Neuronal stem cell (in vitro differentiated cells): ENCODE measurements at regions not wholly inside any gene's neighbourhood (a gene's known extent, or its start where the extent isn't known, plus 50 kb on each side); places are given as distances from the start of the nearest gene placed in this dataset.
A peak's percentile ranks its signal among the peaks of the same experiment; 100 is the strongest.

Experiments
- DNase-seq: peaks from one replicate; pipeline ENCODE4 v3.0.0-alpha.2; 2013; ENCODE audit warnings: low spot score
- H2AFZ ChIP-seq: one replicate; pipeline ENCODE4 v1.6.1; 2013; ENCODE audit warnings: mild to moderate bottlenecking, low read length, inconsistent platforms
- H2AK5ac ChIP-seq: 2 replicates; pipeline ENCODE4 v1.6.1; 2013; ENCODE audit warnings: low read depth, mild to moderate bottlenecking, inconsistent platforms, low read length, moderate library complexity, mixed read lengths
- H2BK120ac ChIP-seq: 2 replicates; pipeline ENCODE4 v1.6.1; 2013; ENCODE audit warnings: low read depth, mild to moderate bottlenecking, inconsistent platforms, low read length, moderate library complexity, mixed read lengths
- H2BK12ac ChIP-seq: one replicate; pipeline ENCODE4 v1.6.1; 2013; ENCODE audit warnings: low read length, inconsistent platforms
- H2BK15ac ChIP-seq: 2 replicates; pipeline ENCODE4 v1.6.1; 2013; ENCODE audit warnings: mild to moderate bottlenecking, low read length, inconsistent platforms, mixed read lengths
- H2BK5ac ChIP-seq: one replicate; pipeline ENCODE4 v1.6.1; 2013; ENCODE audit warnings: inconsistent platforms, mild to moderate bottlenecking, low read length, moderate library complexity
- H3K14ac ChIP-seq: one replicate; pipeline ENCODE4 v1.6.1; 2013; ENCODE audit warnings: low read length, inconsistent platforms
- H3K18ac ChIP-seq: 2 replicates; pipeline ENCODE4 v1.6.1; 2013; ENCODE audit warnings: low read length, inconsistent platforms
- H3K23ac ChIP-seq: 2 replicates; pipeline ENCODE4 v1.6.1; 2013; ENCODE audit warnings: low read depth, mild to moderate bottlenecking, mixed read lengths, low read length, inconsistent platforms; ENCODE audit not compliant: poor library complexity
- H3K27ac ChIP-seq: replicated peaks from 3 replicates; pipeline ENCODE4 v1.5.1; 2013; ENCODE audit warnings: low read length, inconsistent platforms
- H3K27me3 ChIP-seq, 3 experiments: 2 replicates each; pipeline ENCODE4 v1.6.1; 2013; ENCODE audit warnings: low read length in 3 of 3, mild to moderate bottlenecking in 2 of 3, inconsistent platforms in 1 of 3, low read depth in 1 of 3, mixed read lengths in 1 of 3, moderate library complexity in 1 of 3; ENCODE audit not compliant: control insufficient read depth in 3 of 3, insufficient read depth in 3 of 3
- H3K36me3 ChIP-seq, 2 donors: replicated peaks in 1 of 2; 2 replicates each; pipeline ENCODE4 v1.6.1; 2013; ENCODE audit warnings: low read length in 2 of 2; ENCODE audit not compliant: control insufficient read depth in 2 of 2, insufficient read depth in 2 of 2
- H3K4ac ChIP-seq: 2 replicates; pipeline ENCODE4 v1.6.1; 2013; ENCODE audit warnings: inconsistent platforms, mild to moderate bottlenecking, low read length, moderate library complexity
- H3K4me1 ChIP-seq, 2 donors: 1 replicate in 1 of 2; 2 replicates in 1 of 2; pipeline ENCODE4 v1.6.1; 2013; ENCODE audit warnings: low read length in 2 of 2, low read depth in 1 of 2; ENCODE audit not compliant: control insufficient read depth in 2 of 2, insufficient read depth in 1 of 2
- H3K4me2 ChIP-seq: one replicate; pipeline ENCODE4 v1.6.1; 2013; ENCODE audit warnings: mild to moderate bottlenecking, low read length, inconsistent platforms; ENCODE audit not compliant: insufficient read depth, poor library complexity, severe bottlenecking
- H3K4me3 ChIP-seq, 2 donors: 2 replicates each; pipeline ENCODE4 v1.5.1; 2013; ENCODE audit warnings: low read length in 2 of 2, mild to moderate bottlenecking in 2 of 2, inconsistent platforms in 1 of 2, moderate library complexity in 1 of 2
- H3K79me1 ChIP-seq: one replicate; pipeline ENCODE4 v1.6.1; 2013; ENCODE audit warnings: low read depth, mild to moderate bottlenecking, inconsistent platforms, low read length, moderate library complexity
- H3K9ac ChIP-seq: one replicate; pipeline ENCODE4 v1.6.1; 2013; ENCODE audit warnings: mild to moderate bottlenecking, low read depth, low read length, inconsistent platforms; ENCODE audit not compliant: poor library complexity
- H3K9me3 ChIP-seq, 2 donors: replicated peaks in 1 of 2; 2 replicates each; pipeline versions ENCODE3 to v1.6.1; 2013; ENCODE audit warnings: low read length in 2 of 2, mild to moderate bottlenecking in 2 of 2, inconsistent platforms in 1 of 2, low read depth in 1 of 2, mixed read lengths in 1 of 2, moderate library complexity in 1 of 2; ENCODE audit not compliant: control insufficient read depth in 2 of 2, insufficient read depth in 1 of 2
- H4K8ac ChIP-seq: one replicate; pipeline ENCODE4 v1.6.1; 2013; ENCODE audit warnings: low read depth, mild to moderate bottlenecking, inconsistent platforms, low read length, moderate library complexity
- H4K91ac ChIP-seq: one replicate; pipeline ENCODE4 v1.6.1; 2013; ENCODE audit warnings: low read length, low read depth, mild to moderate bottlenecking, inconsistent platforms; ENCODE audit not compliant: poor library complexity
- WGBS, 2 donors: extraction: QIAGEN DNeasy Blood & Tissue Kit; methylation state at CpG; one replicate each; pipeline ENCODE4 v1.1.7; 2013; ENCODE audit warnings: missing lambda C conversion rate in 2 of 2, mixed read lengths in 1 of 2; ENCODE audit not compliant: insufficient read length in 2 of 2, insufficient replicate concordance in 1 of 2; ENCODE audit errors: extremely low coverage in 2 of 2; 5-methylcytosine and 5-hydroxymethylcytosine counted together

- peak overlapping the region; percentile 9 for H3K27ac ChIP-seq
- peak overlapping the region; percentile 27 for H3K18ac ChIP-seq
- no peaks in the 10 kb centered on the region for H3K9me3 ChIP-seq
- H2BK12ac ChIP-seq: no peak overlapping the region
- no peak overlapping the region for H2BK120ac ChIP-seq
- peak; percentile 63 for DNase-seq
- H3K4me2 ChIP-seq: no peak overlapping the region
- H4K8ac ChIP-seq: no peak overlapping the region
- H3K4me1 ChIP-seq: peaks cover 24 to 25% of the 10 kb centered on the region in 2 donors
- no peak overlapping the region for H2BK5ac ChIP-seq
- peak overlapping the region; percentile 11 for H2AFZ ChIP-seq
- whole genome bisulfite sequencing, 2 donors: no CpG with 5 or more reads among the region's 15 CpGs
- no peak overlapping the region for H4K91ac ChIP-seq
- H3K23ac ChIP-seq: no peak overlapping the region
- H3K4ac ChIP-seq: no peak overlapping the region
- no peak overlapping the region for H2BK15ac ChIP-seq
- H3K79me1 ChIP-seq: no peaks in the 10 kb centered on the region
- H2AK5ac ChIP-seq: peak overlapping the region; percentile 3
- no peak overlapping the region for H3K9ac ChIP-seq
- H3K14ac ChIP-seq: no peak overlapping the region
- no peak overlapping the region for H3K4me3 ChIP-seq
- H3K36me3 ChIP-seq: peaks cover 4 to 15% of the 10 kb centered on the region in 2 donors
- H3K27me3 ChIP-seq: no peaks in the 10 kb centered on the region
Measured at GRCh38 chr16:27718201-27719105, 168.5 kb downstream of the KATNIP start.

GRCh38 chr16:27719106-27719445 is 169.1 kb downstream of the KATNIP start:
- DNase-seq: no peak
- WGBS, 2 donors: no CpG with 5 or more reads among the region's 3 CpGs
- H2BK12ac ChIP-seq: no peak overlapping the region
- peaks cover 6 to 15% of the 10 kb centered on the region in 2 donors for H3K36me3 ChIP-seq
- no peak overlapping the region for H3K4me3 ChIP-seq
- H2BK120ac ChIP-seq: no peak overlapping the region
- H3K9me3 ChIP-seq: no peaks in the 10 kb centered on the region
- peak overlapping the region; percentile 0 for H3K27ac ChIP-seq
- peak overlapping the region; percentile 1 for H3K18ac ChIP-seq
- no peaks in the 10 kb centered on the region for H3K27me3 ChIP-seq
- H3K4ac ChIP-seq: no peak overlapping the region
- H3K23ac ChIP-seq: no peak overlapping the region
- peaks cover 25 to 26% of the 10 kb centered on the region in 2 donors for H3K4me1 ChIP-seq
- no peak overlapping the region for H3K9ac ChIP-seq
- no peak overlapping the region for H2AFZ ChIP-seq
- no peak overlapping the region for H2BK5ac ChIP-seq
- no peaks in the 10 kb centered on the region for H3K79me1 ChIP-seq
- H3K4me2 ChIP-seq: no peak overlapping the region
- no peak overlapping the region for H2AK5ac ChIP-seq
- no peak overlapping the region for H2BK15ac ChIP-seq
- no peak overlapping the region for H3K14ac ChIP-seq
- no peak overlapping the region for H4K91ac ChIP-seq
- no peak overlapping the region for H4K8ac ChIP-seq

- no peak overlapping the region for H3K14ac ChIP-seq
- H2BK15ac ChIP-seq: peak overlapping the region; percentile 34
- H2BK5ac ChIP-seq: peak overlapping the region; percentile 44
- no peak overlapping the region for H3K23ac ChIP-seq
- H3K9ac ChIP-seq: no peak overlapping the region
- no peak overlapping the region for H3K4me2 ChIP-seq
- H2AFZ ChIP-seq: no peak overlapping the region
- no peak for DNase-seq
- H3K18ac ChIP-seq: peak overlapping the region; percentile 48
- no peak overlapping the region for H3K4ac ChIP-seq
- no peaks in the 10 kb centered on the region for H3K27me3 ChIP-seq
- H3K36me3 ChIP-seq: peaks cover 9 to 27% of the 10 kb centered on the region in 2 donors
- no peak overlapping the region for H4K8ac ChIP-seq
- H3K4me3 ChIP-seq: no peak overlapping the region
- H2BK12ac ChIP-seq: no peak overlapping the region
- peaks cover 25 to 28% of the 10 kb centered on the region in 2 donors for H3K4me1 ChIP-seq
- H3K27ac ChIP-seq: peak overlapping the region; percentile 19
- H3K9me3 ChIP-seq: peaks cover 0 to 4% of the 10 kb centered on the region in 2 donors
- WGBS, 2 donors: no CpG with 5 or more reads among the region's 20 CpGs
- no peak overlapping the region for H2AK5ac ChIP-seq
- no peaks in the 10 kb centered on the region for H3K79me1 ChIP-seq
- no peak overlapping the region for H4K91ac ChIP-seq
- H2BK120ac ChIP-seq: no peak overlapping the region
Measured at GRCh38 chr16:27720731-27721530, 171.0 kb downstream of the KATNIP start.
